ENCODE measurements at regions not wholly inside any gene's neighbourhood (a gene's known extent, or its start where the extent isn't known, plus 50 kb on each side); places are given as distances from the start of the nearest gene placed in this dataset.

- H4K5ac ChIP-seq (ENCODE audit: insufficient read length, low read depth, low read length) = no peak overlapping the region
- H3K9ac ChIP-seq (ENCODE audit: extremely low read depth, insufficient read length, low read length) = no peak overlapping the region
- H3K79me1 ChIP-seq (ENCODE audit: insufficient read depth, low read depth, low read length, poor library complexity, severe bottlenecking) = no peaks in the 10 kb centered on the region
- Mint-ChIP-seq H3K4me3 (no peak overlapping the region), H3K9me3 (peaks cover 4 to 12% of the 10 kb centered on the region in 2 experiments; a peak in 4 of 5 replicates), H3K27ac (no peak overlapping the region), H3K27me3 (ENCODE audit: low read depth) (no peaks in the 10 kb centered on the region), H3K36me3 (ENCODE audit: insufficient read depth in 1 of 3, low read depth in 3 of 3) (peaks cover 0 to 4% (median 0%) of the 10 kb centered on the region in 3 experiments; a peak in 1 of 7 replicates), H3K4me1 (peaks cover 2% of the 10 kb centered on the region in 2 experiments; a peak in 3 of 4 replicates)
- no peak overlapping the region for H3T11ph ChIP-seq (ENCODE audit: low read length)
- H3K23ac ChIP-seq (ENCODE audit: insufficient read length, low read depth, low read length) = no peak overlapping the region
- H4K20me1 ChIP-seq (ENCODE audit: control insufficient read depth, insufficient read depth, insufficient read length) = no peaks in the 10 kb centered on the region
- WGBS (ENCODE audit: extremely low coverage, insufficient read length, low lambda C conversion rate) = no CpG with 5 or more reads among the region's 3 CpGs
- H2AFZ ChIP-seq (ENCODE audit: low read length) = no peak overlapping the region
- no peak overlapping the region for H3K4ac ChIP-seq (ENCODE audit: low read depth, low read length)
- H2AK5ac ChIP-seq (ENCODE audit: insufficient read length, low read length) = no peak overlapping the region
- no peak overlapping the region for H2BK12ac ChIP-seq (ENCODE audit: insufficient read length, low read depth, low read length)
- no peak for TF ChIP-seq CTCF (conservative IDR thresholded peaks at IDR 0.05)
- H3K18ac ChIP-seq (ENCODE audit: insufficient read length, low read depth, low read length) = no peak overlapping the region
- H3K4me1 ChIP-seq (ENCODE audit: insufficient read depth, low read length) = no peaks in the 10 kb centered on the region
- H2BK15ac ChIP-seq (ENCODE audit: low read depth, low read length) = no peak overlapping the region
- no peak overlapping the region for H4K8ac ChIP-seq (replicated peaks; ENCODE audit: insufficient read length, low read depth, low read length)
- no peaks in the 10 kb centered on the region for H3K79me2 ChIP-seq (ENCODE audit: insufficient read depth, low read length)
- no peaks in the 10 kb centered on the region for H3K23me2 ChIP-seq (ENCODE audit: insufficient read length, low read depth, low read length, poor library complexity, severe bottlenecking)
- H4K91ac ChIP-seq (ENCODE audit: insufficient read length, low read depth, low read length) = no peak overlapping the region
- H3K56ac ChIP-seq (ENCODE audit: insufficient read length, low read depth, low read length) = no peak overlapping the region
- H3K27me3 ChIP-seq (ENCODE audit: insufficient read depth, low read length) = no peaks in the 10 kb centered on the region
- no peak overlapping the region for H2BK120ac ChIP-seq (ENCODE audit: low read depth, low read length, poor library complexity, severe bottlenecking)
- no peak overlapping the region for H3K14ac ChIP-seq (ENCODE audit: insufficient read depth, low read length)
- no peak overlapping the region for H3K27ac ChIP-seq (ENCODE audit: insufficient read length, low read depth, low read length)
- no peak overlapping the region for H2BK20ac ChIP-seq (ENCODE audit: low read depth, low read length, poor library complexity, severe bottlenecking)
- no peak for DNase-seq
- no peaks in the 10 kb centered on the region for H3K9me3 ChIP-seq (ENCODE audit: control insufficient read depth, low read depth, low read length)
- no peak overlapping the region for H2BK5ac ChIP-seq (ENCODE audit: insufficient read length, low read length)
- H3K4me2 ChIP-seq (ENCODE audit: insufficient read depth, insufficient read length, low read length) = no peak overlapping the region
Observed at GRCh38 chr18:53937037-53937436, 287.4 kb downstream of the MBD2 start.

All from H9 (cell line).